Occipital lobe (tissue), 1 donor: ENCODE measurements at regions not wholly inside any gene's neighbourhood (a gene's known extent, or its start where the extent isn't known, plus 50 kb on each side); places are given as distances from the start of the nearest gene placed in this dataset.

Source experiments
- DNase-seq: peaks from one replicate; lab custom pipeline; 2025; lab: John Stamatoyannopoulos, UW

- no peak for DNase-seq
Measured at GRCh38 chr21:22885614-22886013, 1887.4 kb downstream of the NCAM2 start.

GRCh38 chr21:22889445-22889844, 1891.2 kb downstream of the NCAM2 start:
- no peak for DNase-seq

- no peak for DNase-seq
Measured at GRCh38 chr21:22890656-22891055, 1892.4 kb downstream of the NCAM2 start.

DNA sequence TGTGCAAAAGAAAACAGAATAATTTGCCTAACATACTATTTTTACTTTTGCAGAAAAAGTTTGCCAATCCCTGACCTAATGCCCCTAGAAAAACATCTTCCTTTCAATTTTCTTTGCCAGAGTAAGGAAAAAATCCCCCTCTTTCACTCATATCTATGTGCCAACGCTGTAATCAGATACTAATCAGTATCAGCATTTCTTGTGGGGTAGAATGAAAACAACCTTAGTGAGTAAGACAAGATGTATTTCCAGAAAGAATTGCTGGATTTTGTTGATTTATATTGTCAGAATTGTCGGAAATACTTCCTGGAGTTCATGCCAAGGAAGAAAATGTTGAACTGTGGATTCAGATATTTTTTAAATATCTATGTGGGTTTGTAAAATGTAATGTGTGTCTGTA, 1893.8 kb downstream of the NCAM2 start:
- no peak for DNase-seq

GRCh38 chr21:22892740-22893139, 1894.5 kb downstream of the NCAM2 start:
- DNase-seq: no peak

DNA sequence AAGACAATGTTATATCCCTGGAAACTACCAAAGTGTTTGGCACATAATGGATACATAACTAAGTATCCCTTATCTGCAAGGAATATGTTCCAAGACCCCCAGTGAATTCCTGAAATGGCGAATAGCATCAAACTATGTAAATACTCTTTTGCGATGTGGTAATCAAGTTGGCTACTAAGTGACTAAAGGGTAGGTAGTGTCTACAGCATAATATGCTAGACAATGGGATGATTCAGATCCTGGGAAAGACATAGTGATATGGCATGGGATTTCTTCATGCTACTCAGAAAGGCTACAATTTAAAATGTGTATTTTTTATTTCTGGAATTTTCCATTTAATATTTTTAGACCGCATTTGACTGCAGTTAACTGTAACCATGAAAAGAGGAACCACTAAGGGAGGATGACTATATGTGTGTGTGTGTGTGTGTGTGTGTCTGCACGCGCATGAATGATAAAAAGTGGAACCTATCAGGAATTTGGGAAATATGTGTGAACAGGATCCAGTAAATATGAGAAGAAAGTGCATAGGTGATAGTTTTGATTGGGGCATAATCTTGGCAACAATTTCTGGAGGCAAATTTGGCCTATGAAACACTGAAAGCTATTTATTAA, 1899.9 kb downstream of the NCAM2 start:
- DNase-seq: no peak

- DNase-seq: no peak
Measured at GRCh38 chr21:22900490-22900889, 1902.3 kb downstream of the NCAM2 start.

- DNase-seq: no peak
Measured at GRCh38 chr21:22903851-22904250, 1905.6 kb downstream of the NCAM2 start.

DNA sequence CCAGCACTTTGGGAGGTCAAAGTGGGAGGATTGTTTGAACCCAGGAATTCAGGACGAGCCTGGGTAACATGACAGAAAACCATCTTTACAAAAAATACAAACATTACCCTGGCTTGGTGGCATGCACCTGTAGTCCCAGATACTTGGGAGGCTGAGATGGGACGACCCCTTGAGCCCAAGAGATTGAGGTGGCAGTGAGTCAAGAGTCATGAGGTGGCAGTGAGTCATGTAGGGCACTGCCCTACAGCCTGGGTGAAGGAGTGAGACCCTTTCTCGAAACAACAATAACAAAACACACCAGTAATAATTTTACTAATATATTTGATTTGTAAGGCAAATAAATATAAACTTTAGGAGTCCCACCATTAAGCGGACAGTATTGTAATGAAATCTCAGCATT, 1906.2 kb downstream of the NCAM2 start:
- DNase-seq: no peak

- DNase-seq: no peak
Measured at GRCh38 chr21:22925032-22925431, 1926.8 kb downstream of the NCAM2 start.

GRCh38 chr21:22927469-22927868, 1929.3 kb downstream of the NCAM2 start:
- no peak for DNase-seq

DNA sequence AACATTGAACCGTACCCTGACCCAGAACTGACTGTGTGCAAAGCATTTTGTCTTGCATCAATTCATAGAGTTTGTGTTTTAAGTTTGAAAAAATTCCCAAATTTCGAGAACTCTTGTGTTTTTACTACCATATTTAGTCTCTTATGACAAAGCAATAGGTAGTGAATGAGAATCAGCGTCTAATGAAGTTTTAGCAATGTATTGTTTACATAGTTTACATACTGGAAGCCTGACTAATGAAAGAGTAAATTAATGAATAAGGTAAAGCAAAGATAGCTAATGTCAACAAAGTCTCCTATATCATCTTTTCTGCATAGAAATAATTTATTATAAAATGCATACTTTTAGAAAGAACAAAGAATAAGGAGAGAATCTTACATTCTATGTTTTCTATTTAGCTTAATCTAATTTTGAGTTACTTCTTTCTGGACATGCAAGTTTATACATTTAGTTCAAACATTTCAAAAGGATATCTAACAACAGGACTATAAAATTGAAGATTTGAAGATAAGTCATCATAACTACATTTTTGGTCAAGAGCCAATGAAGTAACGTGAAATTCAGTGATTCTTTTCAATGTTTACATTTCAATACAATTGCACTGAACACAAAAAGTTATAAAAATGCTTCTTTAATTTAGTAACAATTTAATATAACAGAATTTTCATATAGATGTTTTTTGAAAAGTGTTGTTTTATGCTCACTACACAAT, 1943.7 kb downstream of the NCAM2 start:
- no peak for DNase-seq

GRCh38 chr21:22955559-22955958, 1957.3 kb downstream of the NCAM2 start:
- no peak for DNase-seq

GRCh38 chr21:22961258-22961657, 1963.0 kb downstream of the NCAM2 start:
- no peak for DNase-seq

GRCh38 chr21:22965455-22966135, 1967.4 kb downstream of the NCAM2 start:
- no peak for DNase-seq

DNA sequence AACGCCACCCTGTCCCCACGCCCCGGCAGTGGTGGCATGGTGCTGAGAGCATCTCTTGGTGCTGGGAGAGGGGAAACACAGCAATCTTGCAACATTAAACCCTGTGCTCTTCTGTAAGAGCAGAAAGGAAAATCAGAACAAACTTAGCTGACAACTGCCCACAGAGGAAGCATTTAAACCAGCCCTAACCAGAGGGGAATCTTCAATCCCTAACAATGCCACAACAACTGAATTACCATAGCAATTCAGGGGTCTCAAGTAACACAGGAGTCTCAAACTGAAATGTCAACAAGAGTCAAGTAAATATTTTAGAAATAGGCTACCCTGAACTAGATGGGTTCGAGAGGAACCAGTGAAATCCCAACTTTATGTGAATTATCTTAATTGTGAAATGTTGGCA, 1983.6 kb downstream of the NCAM2 start:
- no peak for DNase-seq

DNA sequence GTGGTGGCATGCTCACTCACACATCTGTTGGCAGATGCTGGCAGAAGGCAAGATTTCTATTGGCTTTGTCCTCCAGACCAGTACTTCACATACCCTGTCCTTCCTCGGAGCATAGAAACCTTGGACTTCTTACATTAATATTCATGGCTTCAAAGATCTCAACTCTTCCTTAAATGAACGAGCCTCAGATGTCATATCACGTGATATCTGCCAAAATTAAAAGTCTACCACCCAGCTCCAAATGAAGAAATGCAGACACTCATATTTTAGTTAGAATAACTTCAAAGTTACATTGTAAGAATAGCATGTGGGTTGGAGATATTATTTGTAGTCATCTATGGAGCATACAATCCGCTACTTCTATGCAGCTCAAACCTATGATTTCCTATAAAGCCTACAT, 1994.9 kb downstream of the NCAM2 start:
- no peak for DNase-seq

DNA sequence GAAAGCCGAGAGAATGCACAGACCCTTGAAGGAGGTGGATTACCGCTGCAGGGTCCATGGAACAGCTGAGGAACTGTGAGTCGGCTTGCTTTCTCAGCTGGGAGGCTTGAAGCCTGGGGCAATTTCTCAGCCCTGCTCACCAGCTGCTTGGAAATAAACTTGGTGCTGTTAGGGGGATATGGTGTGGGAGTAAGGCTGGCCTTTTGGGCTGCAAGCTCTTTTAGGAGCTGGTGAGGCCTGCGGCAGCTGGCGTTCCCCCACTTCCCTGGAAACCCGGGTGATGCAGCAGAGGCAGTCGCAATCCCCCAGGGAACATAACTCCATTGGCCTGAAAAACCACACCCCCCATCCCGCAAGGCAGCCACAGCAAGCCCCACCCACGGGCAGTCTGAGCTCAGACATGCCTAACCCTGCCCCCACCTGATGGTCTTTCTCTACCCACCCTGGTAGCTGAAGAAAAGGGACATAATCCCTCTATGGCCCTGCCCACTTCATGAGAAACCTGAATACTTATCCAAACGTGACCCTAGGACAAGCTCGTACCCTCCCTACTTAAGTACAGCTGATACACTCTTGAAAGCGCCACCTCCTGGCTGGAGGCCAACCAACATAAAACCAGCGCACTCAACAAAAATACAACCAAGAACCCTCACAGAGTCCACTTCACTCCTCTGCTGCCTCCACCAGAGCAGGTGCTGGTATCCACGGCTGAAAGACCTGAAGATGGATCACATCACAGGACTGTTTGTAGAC, 1995.8 kb downstream of the NCAM2 start:
- DNase-seq: no peak

DNA sequence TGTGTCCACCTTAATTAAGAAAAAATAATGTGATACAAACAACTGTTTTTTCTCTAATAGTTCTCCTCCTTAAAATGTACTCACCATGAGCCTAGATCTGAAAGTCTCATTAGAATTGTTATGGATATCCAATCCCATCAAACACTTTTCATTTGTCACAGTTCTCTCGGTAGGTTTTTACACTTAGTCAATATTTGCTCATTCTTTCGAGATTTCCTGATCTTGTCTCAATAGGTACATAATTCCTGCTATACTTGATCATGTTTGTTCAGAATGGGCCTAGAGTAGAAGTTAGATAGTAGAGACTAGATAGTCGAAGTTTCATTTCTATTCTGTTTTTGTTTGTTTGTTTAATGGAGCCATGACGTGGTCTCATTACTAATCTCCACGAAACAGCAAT, 2005.7 kb downstream of the NCAM2 start:
- DNase-seq: no peak

GRCh38 chr21:23008601-23009202, 2010.5 kb downstream of the NCAM2 start:
- DNase-seq: no peak

GRCh38 chr21:23009360-23009759, 2011.2 kb downstream of the NCAM2 start:
- DNase-seq: no peak

- no peak for DNase-seq
Measured at GRCh38 chr21:23014021-23014420, 2015.8 kb downstream of the NCAM2 start.
